Middle frontal gyrus (tissue), 1 donor: ENCODE measurements at regions not wholly inside any gene's neighbourhood (a gene's known extent, or its start where the extent isn't known, plus 50 kb on each side); places are given as distances from the start of the nearest gene placed in this dataset.
"Not testable (repeated sequence)": the region's sequence is repeated elsewhere in the genome, so short reads cannot be mapped to it uniquely, and the experiment has no call there.

Experiments
- DNase-seq: peaks from one replicate; pipeline ENCODE4 v3.0.0-alpha.2; 2015; ENCODE audit warnings: low spot score; ENCODE audit errors: extremely low spot score

DNA sequence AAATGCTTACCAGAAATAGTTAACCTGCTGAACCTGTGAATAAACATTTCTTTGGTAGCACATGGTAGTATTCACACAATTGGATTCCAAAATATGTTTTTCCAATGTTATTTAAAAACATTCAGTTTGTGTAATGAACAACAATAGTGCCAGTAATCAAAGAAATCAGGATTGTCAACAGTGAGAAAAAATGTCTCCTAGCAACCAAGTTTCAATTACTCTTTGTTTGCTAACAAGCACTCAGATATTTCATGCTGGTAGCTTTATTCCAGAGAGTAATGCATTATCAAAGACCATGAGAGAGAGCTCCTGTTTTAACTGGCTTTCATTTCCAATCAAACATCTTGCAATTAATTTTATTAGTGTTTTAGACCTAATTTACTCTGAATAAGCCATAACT, 768.1 kb upstream of the GRAMD2B start:
- DNase-seq, result peak; percentile 18

DNA sequence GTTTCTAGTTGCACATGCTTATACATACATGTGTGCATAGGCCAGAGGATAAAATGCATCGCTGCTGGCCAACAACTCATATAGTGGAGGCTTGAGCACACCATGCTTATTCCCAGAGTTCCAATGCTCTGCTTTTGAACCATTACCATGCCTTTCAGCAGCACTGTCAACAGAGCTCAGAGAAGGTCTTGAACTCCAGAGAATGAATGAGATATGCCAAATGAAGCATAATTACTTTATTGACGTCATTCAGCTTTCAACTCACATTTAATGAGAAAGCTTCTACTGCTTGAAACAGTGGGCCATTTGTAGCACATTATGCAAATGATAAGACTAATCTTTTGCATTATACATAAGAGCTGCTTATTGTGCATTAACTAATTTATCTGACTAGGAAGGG, 765.3 kb upstream of the GRAMD2B start:
- peak; percentile 35 for DNase-seq

DNA sequence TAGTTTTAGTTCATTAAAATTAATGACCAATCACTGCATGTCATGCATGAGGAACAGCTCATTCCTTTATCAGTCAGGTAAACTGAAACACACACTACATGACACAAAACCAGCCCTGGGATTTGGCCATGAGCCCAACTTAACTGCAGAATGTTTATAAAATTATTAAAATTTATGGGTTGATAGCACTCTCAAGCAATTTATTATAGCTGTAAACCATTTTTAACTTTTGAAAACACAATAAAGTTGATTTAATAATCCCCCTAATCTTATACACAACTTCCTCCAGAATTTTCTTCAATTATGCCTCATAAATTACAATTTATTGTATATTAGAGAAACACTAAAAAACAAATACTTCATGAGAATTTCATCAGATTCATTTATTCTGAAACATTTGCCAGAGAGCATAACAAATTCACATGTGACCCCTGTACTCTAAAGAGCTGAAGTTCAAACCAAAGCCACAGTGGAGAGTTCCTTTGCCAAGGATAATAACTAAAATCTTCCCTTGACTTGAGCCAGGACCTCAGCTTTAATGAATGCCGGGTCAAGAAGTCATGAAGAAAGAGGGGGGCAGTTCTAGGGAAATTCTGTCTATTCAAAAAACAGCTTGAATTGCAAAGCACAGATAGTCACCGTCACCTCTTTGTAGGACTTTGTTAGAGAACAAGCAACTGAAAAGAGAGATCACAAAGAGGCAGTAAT, 763.7 kb upstream of the GRAMD2B start:
- no peak for DNase-seq

DNA sequence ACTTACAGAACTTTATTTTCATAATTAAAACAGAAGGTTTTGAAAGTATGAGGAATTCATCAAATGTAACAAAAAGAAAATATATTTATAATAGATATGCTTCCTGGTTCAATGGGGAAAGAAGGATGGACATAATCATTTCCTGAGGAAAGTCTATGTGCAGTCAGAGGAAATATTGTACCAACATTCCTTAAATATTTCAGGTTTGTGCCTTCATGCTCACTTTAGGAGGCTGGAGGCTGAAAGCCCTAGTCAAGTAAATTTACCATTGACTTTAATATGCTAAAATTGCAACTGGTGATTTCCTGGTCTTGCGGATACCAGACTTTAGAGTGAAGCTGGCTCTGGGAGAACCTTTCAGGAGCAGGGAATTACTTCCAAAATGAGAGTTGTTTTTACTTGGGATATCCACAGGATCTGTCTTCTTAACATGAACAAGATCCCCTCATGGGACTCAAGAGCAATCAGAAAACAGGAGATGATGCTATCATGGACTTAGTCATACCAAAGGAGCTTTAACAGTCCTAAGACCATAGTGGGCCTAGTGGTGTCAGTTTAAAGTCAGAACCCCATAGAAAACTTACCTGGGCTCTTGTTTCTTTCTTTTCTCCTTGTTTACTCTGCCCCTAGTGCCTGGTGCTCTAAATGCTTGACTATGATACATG, 762.8 kb upstream of the GRAMD2B start:
- no peak for DNase-seq

DNA sequence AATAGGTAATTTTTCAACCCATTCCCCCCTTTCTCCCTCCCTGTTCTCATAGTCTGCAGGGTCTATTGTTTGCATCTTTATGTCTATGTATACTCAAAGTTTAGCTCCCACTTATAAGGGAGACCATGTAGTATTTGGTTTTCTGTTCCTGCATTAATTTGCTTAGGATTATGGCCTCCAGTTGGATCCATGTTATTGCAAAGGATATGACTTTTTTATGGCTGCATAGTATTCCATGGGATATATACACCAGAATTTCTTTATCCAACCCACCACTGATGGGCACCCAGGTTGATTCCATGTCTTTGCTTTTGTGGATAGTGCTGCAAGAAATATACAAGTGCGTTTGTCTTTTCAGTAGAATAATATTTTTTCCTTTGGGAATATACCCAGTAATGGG, 761.6 kb upstream of the GRAMD2B start:
- no peak for DNase-seq

DNA sequence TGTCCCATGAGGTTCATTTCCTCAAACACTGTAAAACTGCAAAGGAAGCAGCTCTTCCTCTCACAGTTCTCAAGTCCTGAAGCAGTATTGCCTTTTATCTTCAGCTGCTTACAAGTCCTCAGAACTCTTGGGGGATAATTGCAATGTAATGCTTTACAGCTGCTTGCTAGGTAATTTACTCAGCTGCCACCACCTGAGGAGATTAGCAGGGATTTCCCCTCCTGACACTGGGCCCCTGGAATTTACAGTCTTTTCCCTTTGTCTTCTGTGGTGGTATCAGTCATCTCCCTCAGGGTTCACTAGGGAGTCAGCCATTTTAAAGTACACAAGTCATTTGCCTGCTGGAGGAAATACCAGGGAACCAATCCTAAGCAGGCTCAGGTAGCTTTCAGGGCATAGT, 754.3 kb upstream of the GRAMD2B start:
- DNase-seq, result no peak

DNA sequence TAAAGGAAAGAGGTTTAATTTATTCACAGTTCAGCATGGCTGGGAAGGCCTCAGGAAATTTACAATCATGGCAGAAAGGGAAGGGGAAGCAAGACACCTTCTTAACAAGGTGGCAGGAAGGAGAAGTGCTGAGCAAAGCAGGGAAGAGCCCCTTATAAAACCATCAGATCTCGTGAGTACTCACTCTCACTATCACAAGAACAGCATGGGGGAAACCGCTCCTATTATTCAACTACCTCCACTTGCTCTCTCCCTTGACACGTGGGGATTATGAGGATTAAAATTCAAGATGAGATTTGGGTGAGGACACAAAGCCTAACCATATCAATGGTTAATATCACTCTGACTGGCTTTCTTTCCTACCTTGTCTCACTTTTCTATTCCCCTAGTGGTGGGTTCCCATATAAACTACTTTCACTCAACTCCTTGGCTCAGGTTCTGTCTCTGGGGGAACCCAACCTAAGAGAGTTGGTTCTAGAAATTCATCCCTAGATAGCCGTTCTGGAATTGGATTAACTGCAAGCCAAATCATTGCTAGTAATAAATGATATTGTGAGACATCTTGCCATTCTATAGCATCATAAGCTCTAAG, 749.8 kb upstream of the GRAMD2B start:
- DNase-seq, result no peak

DNA sequence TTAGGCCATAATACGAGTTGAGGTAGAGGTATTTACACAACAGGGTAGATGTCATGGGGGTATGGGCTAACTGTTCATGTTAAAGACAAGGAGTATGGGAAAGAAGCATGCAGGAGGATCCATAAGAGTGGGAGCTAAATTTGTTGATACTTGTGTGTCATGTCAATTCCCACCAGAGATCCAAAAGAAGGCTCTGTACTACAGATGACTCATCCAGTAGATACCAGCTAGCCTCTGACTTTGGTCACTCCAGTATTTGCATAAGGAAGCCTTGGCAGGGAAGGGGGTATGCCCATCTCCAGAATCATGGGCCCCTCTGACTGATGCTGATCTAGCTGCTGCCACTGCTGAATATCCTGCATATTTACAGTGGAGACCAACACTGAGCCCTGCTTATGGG, 743.7 kb upstream of the GRAMD2B start:
- no peak for DNase-seq

DNA sequence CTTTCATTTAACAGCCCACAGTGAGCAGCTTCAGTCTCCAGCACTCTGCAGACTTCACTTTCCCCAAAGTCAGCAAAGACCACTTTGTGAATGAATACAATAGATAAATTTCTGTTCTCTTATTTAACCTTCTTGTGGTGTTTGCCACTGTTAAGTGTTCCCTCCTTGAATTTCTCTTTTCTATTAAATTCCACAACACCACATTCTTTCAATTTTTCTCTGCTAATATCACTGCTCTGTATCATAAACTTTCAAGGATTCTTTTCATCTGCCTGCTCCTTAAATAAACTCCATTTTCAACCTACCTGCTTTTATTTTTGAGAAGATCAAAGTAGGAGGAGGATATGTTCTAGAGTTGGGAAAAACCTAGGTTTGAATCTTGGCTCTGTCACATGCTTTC, 739.5 kb upstream of the GRAMD2B start:
- no peak for DNase-seq

DNA sequence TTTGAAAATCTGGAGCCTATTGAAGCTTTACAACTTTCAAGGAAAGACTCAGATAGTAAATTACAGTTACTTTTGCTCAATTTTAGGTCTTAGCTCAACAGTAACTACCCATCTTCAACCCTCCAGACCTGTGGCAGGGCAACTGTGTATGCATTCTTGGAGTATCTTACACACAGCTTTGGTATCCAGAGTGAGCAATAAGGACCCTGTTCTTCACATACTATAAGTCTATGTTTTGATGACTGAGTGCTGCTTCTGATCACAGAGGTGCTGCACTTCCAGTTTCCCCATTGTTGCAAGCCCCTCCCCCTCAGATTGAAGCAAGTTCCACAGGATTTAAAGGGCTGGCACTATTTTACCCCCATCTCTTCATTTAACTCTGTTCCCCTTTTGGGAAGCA, 737.4 kb upstream of the GRAMD2B start:
- DNase-seq, result no peak

DNA sequence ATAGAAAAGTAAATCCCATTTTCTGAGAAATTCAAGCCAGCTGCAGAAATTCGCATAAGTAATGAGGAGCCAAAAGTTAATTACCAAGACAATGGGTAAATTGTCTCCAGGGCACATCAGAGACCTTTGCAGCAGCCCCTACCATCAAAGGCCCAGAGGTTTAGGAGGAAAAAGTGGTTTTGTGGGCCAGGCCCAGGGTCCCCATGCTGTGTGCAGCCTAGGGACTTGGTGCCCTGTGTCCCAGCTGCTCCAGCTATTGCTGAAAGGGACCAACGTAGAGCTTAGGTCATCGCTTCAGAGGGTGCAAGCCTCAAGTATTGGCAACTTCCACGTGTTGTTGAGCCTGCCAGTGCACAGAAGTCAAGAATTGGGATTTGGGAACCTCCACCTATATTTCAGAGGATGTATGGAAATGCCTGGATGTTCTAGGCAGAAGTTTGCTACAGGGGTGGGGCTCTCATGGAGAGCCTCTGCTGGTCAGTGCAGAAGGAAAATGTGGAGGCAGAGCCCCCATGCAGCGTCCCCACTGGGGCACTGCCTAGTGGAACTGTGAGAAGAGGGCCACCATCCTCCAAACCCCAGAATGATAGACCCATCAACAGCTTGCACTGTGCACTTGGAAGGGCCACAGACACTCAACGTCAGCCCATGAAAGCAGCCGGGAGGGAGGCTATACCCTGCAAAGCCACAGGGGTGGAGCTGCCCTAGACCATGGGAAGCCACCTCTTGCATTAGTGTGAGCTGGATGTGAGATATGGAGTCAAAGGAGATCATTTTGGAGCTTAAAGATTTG, 731.3 kb upstream of the GRAMD2B start:
- not testable (repeated sequence) for DNase-seq

DNA sequence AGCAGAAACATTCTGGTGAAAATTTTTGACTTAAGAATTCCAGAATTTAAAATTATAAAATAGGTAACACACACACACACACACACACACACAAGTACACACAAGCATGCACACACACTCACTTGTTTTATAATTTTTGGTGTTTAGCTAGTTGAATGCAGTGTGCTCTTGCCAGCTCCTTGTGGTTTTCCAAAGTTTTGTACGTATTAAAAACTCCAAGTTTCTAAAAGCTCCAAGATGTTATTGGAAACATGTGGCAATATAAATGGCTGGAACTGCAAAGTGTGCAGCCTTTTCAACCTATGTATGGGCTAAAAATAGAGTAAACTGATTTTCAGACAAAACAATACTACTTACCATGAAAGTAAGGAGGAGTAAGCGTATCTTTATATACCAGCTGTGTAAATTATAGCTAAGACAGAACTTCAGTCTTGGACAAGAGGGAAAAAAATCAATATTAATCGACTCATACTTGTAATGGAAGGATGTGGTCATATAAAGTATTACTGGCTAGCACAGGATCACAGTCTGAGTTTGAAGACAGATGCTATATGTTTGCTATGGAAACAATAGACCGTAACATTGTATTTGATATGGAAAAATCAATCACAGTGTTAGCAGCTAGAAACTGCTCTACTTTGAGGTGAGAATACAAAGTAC, 727.1 kb upstream of the GRAMD2B start:
- no peak for DNase-seq

DNA sequence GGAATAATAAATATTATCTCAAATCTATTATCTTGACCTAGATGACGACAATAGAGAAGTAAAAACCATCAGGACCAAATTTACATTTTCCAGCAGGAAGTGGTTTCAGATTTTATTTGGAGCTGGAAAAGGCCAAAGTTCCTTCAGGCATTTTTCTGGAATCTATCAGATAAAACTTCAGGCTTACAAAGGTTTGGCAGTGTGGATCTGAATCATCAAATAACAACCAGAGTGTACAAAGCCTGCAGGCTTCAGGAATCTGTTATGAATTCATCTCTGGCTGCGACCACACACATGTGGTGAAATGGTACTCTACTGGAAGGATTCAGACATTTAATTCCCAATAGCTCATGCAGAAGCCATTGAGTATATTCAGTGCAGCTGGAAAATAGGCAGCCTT, 726.4 kb upstream of the GRAMD2B start:
- DNase-seq, result no peak

DNA sequence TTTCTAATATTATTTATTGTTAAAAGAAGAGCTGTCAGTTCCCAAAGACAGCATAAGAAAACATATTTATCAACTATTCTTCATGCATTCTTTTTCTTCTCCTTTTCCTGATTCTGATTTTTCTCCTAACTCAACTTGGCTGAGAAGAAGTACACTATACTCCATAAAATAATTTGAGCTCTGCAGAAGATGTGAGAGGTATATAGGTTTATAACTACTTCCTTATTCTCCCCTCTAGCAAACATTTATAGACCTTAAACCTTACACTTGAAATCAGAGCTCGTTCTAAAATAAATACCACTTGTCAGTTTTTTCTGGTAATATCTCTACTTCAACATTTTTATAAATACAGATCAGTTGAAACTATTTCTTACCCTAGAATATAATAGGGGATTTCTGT, 724.8 kb upstream of the GRAMD2B start:
- DNase-seq, result no peak

DNA sequence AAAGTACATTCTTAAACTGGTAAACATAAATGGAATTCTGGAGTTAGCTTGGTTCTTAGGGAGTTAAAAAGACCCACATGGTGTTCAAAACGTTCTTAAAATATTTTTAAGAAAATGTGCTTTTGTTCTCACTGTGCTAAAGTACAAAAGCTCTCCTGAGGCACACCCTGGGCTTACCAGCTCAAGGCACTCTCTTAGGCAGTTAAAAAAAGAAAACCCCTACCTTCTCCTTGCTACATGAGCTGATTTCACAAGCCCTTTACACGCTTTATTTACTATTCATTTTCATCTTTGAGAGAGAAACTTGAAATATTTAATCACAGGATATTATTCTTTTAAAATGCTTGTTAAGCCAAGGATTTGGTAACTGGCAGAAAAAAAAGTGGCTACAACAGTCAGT, 723.3 kb upstream of the GRAMD2B start:
- DNase-seq, result no peak

DNA sequence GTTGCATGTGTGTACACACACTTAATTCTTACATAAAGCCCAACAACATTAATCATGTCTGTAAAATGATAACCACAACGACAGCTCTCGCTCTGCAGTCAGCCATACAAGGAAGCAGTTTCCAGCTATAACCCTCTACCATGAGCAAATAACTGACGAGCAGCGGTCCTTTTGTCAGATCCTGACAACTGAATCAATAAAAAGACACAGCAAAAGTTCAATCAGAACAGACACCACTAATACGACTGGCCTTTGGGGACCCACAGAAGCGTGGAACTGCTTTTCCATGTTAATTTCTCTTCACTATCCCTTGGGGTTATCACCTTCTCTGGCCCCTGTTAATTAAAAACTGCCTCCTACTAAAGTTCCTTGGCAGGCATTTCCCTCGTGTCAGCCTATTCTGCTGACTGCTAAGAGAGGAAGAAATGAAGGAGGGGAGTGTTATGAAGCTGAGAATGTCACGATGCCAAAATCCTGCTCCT, 722.8 kb upstream of the GRAMD2B start:
- no peak for DNase-seq

DNA sequence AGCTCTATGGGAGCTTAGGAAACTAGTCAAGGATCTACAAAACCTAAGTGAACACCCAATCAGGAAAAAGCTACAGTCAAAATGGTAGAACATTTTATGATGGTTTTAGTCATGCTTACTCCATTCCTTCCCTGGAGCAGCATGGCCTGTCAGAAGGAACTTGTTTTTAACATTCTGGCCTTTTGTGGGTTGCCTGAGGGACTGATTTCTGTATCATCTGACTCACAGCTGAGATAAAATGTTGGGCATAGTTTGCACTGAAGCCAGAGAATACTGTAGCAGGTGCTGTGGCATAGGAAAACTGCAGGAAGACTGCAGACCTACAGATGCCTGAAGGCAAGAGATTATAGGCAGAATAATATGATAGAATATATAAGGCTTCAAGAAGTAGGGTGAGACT, 719.6 kb upstream of the GRAMD2B start:
- DNase-seq, result no peak

DNA sequence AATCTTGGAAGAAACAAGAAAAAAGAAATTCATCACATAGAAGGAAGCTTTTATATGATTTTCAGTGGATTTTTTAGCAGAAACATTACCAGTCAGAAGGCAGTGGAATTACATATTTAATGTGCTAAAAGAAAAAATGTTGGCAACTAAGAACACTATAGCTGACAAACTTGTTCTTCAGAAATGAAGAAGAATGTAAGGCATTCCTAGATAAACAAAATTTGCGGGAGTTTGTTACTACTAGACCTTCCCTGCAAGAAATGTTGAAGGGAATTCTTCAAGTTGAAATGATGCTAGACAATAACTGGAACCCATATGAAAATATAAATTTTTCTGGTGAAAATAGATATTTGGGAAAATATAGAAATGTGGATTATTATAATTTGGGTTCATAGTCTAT, 718.3 kb upstream of the GRAMD2B start:
- no peak for DNase-seq

DNA sequence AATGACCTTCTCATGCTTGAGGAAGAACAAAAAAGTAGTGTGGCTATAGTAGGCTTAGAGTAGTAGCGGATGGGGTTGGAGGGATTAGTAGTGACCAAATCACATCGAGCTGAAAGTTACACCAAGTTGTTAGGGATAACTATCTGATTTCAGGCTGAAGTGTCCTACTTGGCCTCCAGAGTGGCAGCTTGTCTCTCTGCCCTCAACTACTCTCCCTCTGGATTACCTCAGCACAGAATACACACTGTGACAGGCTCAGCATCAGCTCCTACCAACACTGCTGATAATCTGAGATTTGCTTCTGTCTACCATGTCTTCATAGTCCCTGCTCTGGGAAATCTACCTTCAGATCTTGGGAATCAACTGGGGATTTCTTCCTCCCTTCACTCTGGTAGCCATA, 714.6 kb upstream of the GRAMD2B start:
- no peak for DNase-seq

DNA sequence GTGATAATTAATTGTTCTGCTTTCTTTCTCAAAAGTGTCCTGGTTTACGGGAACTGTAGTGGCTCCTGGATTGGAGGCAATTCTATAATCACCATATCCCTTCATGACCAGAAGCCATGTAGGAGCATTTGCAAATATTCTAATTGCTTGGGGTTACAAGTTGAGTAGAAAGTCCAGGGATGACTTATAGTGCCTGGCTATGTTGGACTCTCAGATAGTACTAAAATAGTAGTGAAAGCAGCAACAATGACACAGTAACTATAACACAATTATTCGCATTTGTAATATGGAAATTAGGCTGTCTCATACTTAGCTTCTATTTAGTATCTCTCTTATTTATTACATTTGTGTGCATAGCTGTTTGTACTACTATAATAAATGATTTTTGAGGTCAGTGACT, 712.5 kb upstream of the GRAMD2B start:
- no peak for DNase-seq

DNA sequence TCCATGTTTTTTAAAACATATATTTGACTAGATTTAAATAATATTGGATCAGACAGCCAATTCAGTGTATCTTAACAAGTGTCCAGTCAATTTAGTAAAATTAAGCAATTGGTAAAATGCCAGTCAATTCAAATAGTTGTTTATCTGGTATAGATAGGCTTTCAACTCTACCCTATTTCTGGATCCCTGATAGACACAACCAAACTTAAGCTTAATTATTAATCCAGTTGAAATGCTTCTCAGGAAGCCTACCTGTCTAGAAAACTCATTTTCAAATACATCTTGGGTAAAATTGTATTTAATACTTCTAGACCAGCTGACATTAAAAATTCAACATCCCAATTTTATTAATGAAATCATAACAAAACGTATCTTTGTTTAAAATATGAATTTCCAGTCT, 710.8 kb upstream of the GRAMD2B start:
- DNase-seq, result no peak
